Activated B cell treated with CpG ODN at 0.5 μM for 24 hours (primary cell): ENCODE measurements at regions not wholly inside any gene's neighbourhood (a gene's known extent, or its start where the extent isn't known, plus 50 kb on each side); places are given as distances from the start of the nearest gene placed in this dataset.

ENCODE experiments used
- ATAC-seq: fragments of 200-7000 bp; cut with Tn5 transposase; one replicate; pipeline ENCODE4 v1.10.0; 2021; ENCODE audit warnings: low read depth, mild to moderate bottlenecking, moderate library complexity
- CTCF ChIA-PET: fragments of 350-600 bp; sonication (Branson Sonifier 250); formaldehyde crosslinking; loops from one replicate; lab custom pipeline; 2021; ENCODE audit warnings: antibody characterized with exemption; lab: Charles Lee
- POLR2A ChIA-PET: fragments of 350-600 bp; sonication (Branson Sonifier 250); formaldehyde crosslinking; loops from one replicate; lab custom pipeline; 2021; ENCODE audit warnings: antibody characterized with exemption; lab: Charles Lee
- DNase-seq: peaks from one replicate; pipeline ENCODE4 v3.0.0; 2022
- H3K27ac Mint-ChIP-seq: one replicate; pipeline ENCODE4 v1.8.0; 2020; ENCODE audit warnings: mixed read lengths
- H3K27me3 Mint-ChIP-seq: one replicate; pipeline ENCODE4 v1.8.0; 2021; ENCODE audit warnings: mixed read lengths
- H3K36me3 Mint-ChIP-seq: one replicate; pipeline ENCODE4 v1.8.0; 2021; ENCODE audit warnings: low read depth, mixed read lengths
- H3K4me1 Mint-ChIP-seq: one replicate; pipeline ENCODE4 v1.8.0; 2021; ENCODE audit warnings: mixed read lengths
- H3K4me3 Mint-ChIP-seq: one replicate; pipeline ENCODE4 v1.8.0; 2020; ENCODE audit warnings: mild to moderate bottlenecking, mixed read lengths
- H3K9me3 Mint-ChIP-seq: one replicate; pipeline ENCODE4 v1.8.0; 2020; ENCODE audit warnings: mixed read lengths
- CTCF ChIP-seq: fragments of 200-600 bp; IDR thresholded peaks from one replicate; pipeline ENCODE4 v1.8.0; 2022; ENCODE audit warnings: antibody characterized with exemption, mild to moderate bottlenecking
- intact Hi-C: fragments of 100-400 bp; cut with micrococcal nuclease; formaldehyde crosslinking; loops from one replicate; pipeline ENCODE4 v1.15.1; 2024

GRCh38 chr17:6205525-6205924, 135.3 kb downstream of the WSCD1 start:
- no peaks in the 10 kb centered on the region for H3K36me3 Mint-ChIP-seq
- ChIA-PET POLR2A (no interaction called here), CTCF (no interaction called here)
- H3K9me3 Mint-ChIP-seq: no peaks in the 10 kb centered on the region
- H3K27ac Mint-ChIP-seq: no peak overlapping the region
- no peaks in the 10 kb centered on the region for H3K4me1 Mint-ChIP-seq
- intact Hi-C loops: no loop called here
- peaks cover 13% of the 10 kb centered on the region for H3K27me3 Mint-ChIP-seq
- no peak for ATAC-seq
- no peak overlapping the region for H3K4me3 Mint-ChIP-seq
- no peak for TF ChIP-seq CTCF
- DNase-seq: no peak

GRCh38 chr17:6205033-6205432, 134.9 kb downstream of the WSCD1 start:
- ChIA-PET CTCF (no interaction called here), POLR2A (no interaction called here)
- intact Hi-C loops: no loop called here
- no peak overlapping the region for H3K27ac Mint-ChIP-seq
- DNase-seq (no peak), ATAC-seq (no peak)
- H3K36me3 Mint-ChIP-seq: no peaks in the 10 kb centered on the region
- H3K4me1 Mint-ChIP-seq: no peaks in the 10 kb centered on the region
- no peak for TF ChIP-seq CTCF
- H3K27me3 Mint-ChIP-seq: peaks cover 13% of the 10 kb centered on the region
- H3K9me3 Mint-ChIP-seq: no peaks in the 10 kb centered on the region
- H3K4me3 Mint-ChIP-seq: no peak overlapping the region

GRCh38 chr17:6204203-6204722, 134.1 kb downstream of the WSCD1 start:
- Mint-ChIP-seq H3K36me3 (no peaks in the 10 kb centered on the region), H3K9me3 (no peaks in the 10 kb centered on the region), H3K27me3 (peaks cover 13% of the 10 kb centered on the region), H3K27ac (no peak overlapping the region), H3K4me1 (no peaks in the 10 kb centered on the region), H3K4me3 (no peak overlapping the region)
- ChIA-PET POLR2A (no interaction called here), CTCF (no interaction called here)
- no peak for TF ChIP-seq CTCF
- ATAC-seq (no peak), DNase-seq (no peak)
- intact Hi-C loops: no loop called here

- ChIA-PET POLR2A (no interaction called here), CTCF (no interaction called here)
- TF ChIP-seq CTCF: no peak
- no peak for DNase-seq
- intact Hi-C loops: no loop called here
- H3K4me3 Mint-ChIP-seq: no peak overlapping the region
- no peaks in the 10 kb centered on the region for H3K36me3 Mint-ChIP-seq
- peaks cover 7% of the 10 kb centered on the region for H3K27me3 Mint-ChIP-seq
- no peaks in the 10 kb centered on the region for H3K4me1 Mint-ChIP-seq
- ATAC-seq: no peak
- H3K27ac Mint-ChIP-seq: no peak overlapping the region
- H3K9me3 Mint-ChIP-seq: no peaks in the 10 kb centered on the region
Measured at GRCh38 chr17:6196355-6196754, 126.2 kb downstream of the WSCD1 start.

- DNase-seq (no peak), ATAC-seq (no peak)
- ChIA-PET POLR2A (no interaction called here), CTCF (no interaction called here)
- intact Hi-C loops: no loop called here
- no peaks in the 10 kb centered on the region for H3K4me1 Mint-ChIP-seq
- no peak overlapping the region for H3K4me3 Mint-ChIP-seq
- H3K9me3 Mint-ChIP-seq: no peaks in the 10 kb centered on the region
- TF ChIP-seq CTCF: no peak
- H3K36me3 Mint-ChIP-seq: no peaks in the 10 kb centered on the region
- peaks cover 6% of the 10 kb centered on the region for H3K27me3 Mint-ChIP-seq
- H3K27ac Mint-ChIP-seq: no peak overlapping the region
Measured at GRCh38 chr17:6195123-6195522, 124.9 kb downstream of the WSCD1 start.
